ENCODE measurements at regions not wholly inside any gene's neighbourhood (a gene's known extent, or its start where the extent isn't known, plus 50 kb on each side); places are given as distances from the start of the nearest gene placed in this dataset.

DNA sequence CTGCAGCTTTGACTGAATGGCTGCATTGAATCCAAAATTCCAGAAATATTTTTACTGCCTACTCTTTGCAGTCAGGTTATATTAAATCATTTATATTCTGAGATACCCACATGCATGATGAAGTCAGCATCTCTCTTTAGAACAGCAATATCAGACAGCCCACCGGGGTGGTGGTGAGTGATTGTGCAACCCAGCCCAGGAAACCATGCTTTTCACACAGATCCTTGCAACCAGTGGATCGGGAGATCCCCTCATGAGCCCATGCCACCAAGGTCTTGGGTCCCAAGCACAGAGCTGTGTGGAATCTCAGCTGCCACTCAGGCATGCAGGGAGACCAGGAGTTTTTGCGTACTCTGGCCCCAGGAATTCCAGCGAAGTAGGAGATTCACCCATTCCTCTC, 226.5 kb downstream of the DTWD2 start:
- TF ChIP-seq, protein P1, sequence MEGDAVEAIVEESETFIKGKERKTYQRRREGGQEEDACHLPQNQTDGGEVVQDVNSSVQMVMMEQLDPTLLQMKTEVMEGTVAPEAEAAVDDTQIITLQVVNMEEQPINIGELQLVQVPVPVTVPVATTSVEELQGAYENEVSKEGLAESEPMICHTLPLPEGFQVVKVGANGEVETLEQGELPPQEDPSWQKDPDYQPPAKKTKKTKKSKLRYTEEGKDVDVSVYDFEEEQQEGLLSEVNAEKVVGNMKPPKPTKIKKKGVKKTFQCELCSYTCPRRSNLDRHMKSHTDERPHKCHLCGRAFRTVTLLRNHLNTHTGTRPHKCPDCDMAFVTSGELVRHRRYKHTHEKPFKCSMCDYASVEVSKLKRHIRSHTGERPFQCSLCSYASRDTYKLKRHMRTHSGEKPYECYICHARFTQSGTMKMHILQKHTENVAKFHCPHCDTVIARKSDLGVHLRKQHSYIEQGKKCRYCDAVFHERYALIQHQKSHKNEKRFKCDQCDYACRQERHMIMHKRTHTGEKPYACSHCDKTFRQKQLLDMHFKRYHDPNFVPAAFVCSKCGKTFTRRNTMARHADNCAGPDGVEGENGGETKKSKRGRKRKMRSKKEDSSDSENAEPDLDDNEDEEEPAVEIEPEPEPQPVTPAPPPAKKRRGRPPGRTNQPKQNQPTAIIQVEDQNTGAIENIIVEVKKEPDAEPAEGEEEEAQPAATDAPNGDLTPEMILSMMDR (IDR thresholded peaks at IDR 0.05; ENCODE audit: extremely low read depth in 1 of 2, insufficient read depth in 1 of 2, low read depth in 1 of 2, low read length in 2 of 2), result no peak
- TF ChIP-seq POLR2AphosphoS5 (IDR thresholded peaks at IDR 0.05; ENCODE audit: insufficient read depth, low read depth, low read length) (no peak), POLR2A (IDR thresholded peaks at IDR 0.05; ENCODE audit: low read depth, low read length) (no peak), EZH2 (IDR thresholded peaks at IDR 0.05; ENCODE audit: borderline replicate concordance, low read depth, low read length, severe bottlenecking) (no peak)
